K562 (cell line): ENCODE measurements at regions not wholly inside any gene's neighbourhood (a gene's known extent, or its start where the extent isn't known, plus 50 kb on each side); places are given as distances from the start of the nearest gene placed in this dataset.

Experiments used
- ATAC-seq: fragments of 200-7000 bp; cut with Tn5 transposase; 3 replicates; pipeline ENCODE4 v1.9.1; 2020; ENCODE audit warnings: moderate library complexity
- BruUV-seq: library from RNA; stranded (reverse); fragments of 400-500 nt; replicated peaks from 2 replicates; lab custom pipeline; 2021; lab: Mats Ljungman, UMichigan
- CTCF ChIA-PET: fragments of 300-600 bp; formaldehyde crosslinking; extraction: SDS; loops from one replicate; lab custom pipeline; 2021; ENCODE audit warnings: low intra/inter-chr PET ratio; lab: Yijun Ruan, JAX
- POLR2A ChIA-PET: fragments of 300-600, 350-650 bp; sonication (Branson Sonifier 250); formaldehyde crosslinking; extraction: SDS; loops from one replicate; lab custom pipeline; 2021; ENCODE audit warnings: antibody characterized with exemption, inconsistent platforms; lab: Yijun Ruan, JAX
- DNase-seq, 4 experiments: peaks; one replicate each; pipeline versions ENCODE4 v3.0.0 to v3.0.0-alpha.2; 2011 to 2018; ENCODE audit warnings: low spot score in 3 of 4, mixed read lengths in 3 of 4; ENCODE audit errors: extremely low read depth in 1 of 4
- FAIRE-seq: peaks from 2 replicates; lab custom pipeline; 2011; peaks lifted over from hg19 to GRCh38; lab: Jason Lieb, UNC
- H2AFZ ChIP-seq: 2 replicates; pipeline ENCODE4 v1.6.0; 2011; ENCODE audit warnings: low read depth, low read length, control low read depth, inconsistent platforms
- H3K27ac ChIP-seq: fragments of 200-600 bp; 3 replicates; pipeline ENCODE4 v1.8.0; 2011; ENCODE audit warnings: low read depth, mild to moderate bottlenecking, control low read depth, inconsistent platforms, low read length, moderate library complexity, mixed read lengths; ENCODE audit errors: extremely low read depth
- H3K27me3 ChIP-seq, 2 experiments: fragments of 300-600 bp in 1 of 2; 2 replicates in 1 of 2; 3 replicates in 1 of 2; pipeline versions ENCODE4 v1.6.0 to v1.8.0; 2011; ENCODE audit warnings: inconsistent platforms in 2 of 2, low read length in 2 of 2, mild to moderate bottlenecking in 1 of 2, mixed read lengths in 1 of 2, moderate library complexity in 1 of 2; ENCODE audit not compliant: control insufficient read depth in 2 of 2, insufficient read depth in 2 of 2
- H3K36me3 ChIP-seq: fragments of 300-600 bp; 3 replicates; pipeline ENCODE4 v1.8.0; 2011; ENCODE audit warnings: mild to moderate bottlenecking, low read length, inconsistent platforms; ENCODE audit not compliant: control insufficient read depth, insufficient read depth
- H3K4me1 ChIP-seq, 2 experiments: fragments of 200-600 bp in 1 of 2; replicated peaks in 1 of 2; 2 replicates in 1 of 2; 3 replicates in 1 of 2; pipeline versions ENCODE4 v1.5.1 to v1.8.0; 2011; ENCODE audit warnings: inconsistent platforms in 2 of 2, low read length in 2 of 2, mild to moderate bottlenecking in 1 of 2, mixed read lengths in 1 of 2, moderate library complexity in 1 of 2; ENCODE audit not compliant: control insufficient read depth in 2 of 2, insufficient read depth in 2 of 2
- H3K4me2 ChIP-seq: 2 replicates; pipeline ENCODE4 v1.6.1; 2011; ENCODE audit warnings: low read length, control low read depth, inconsistent platforms, mixed read lengths; ENCODE audit not compliant: insufficient read depth
- H3K4me3 ChIP-seq: fragments of 200-600 bp; sonication (generic), shearing (Covaris generic); 2 replicates; pipeline ENCODE4 v1.5.1; 2016; ENCODE audit warnings: control low read depth, inconsistent platforms
- H3K79me2 ChIP-seq: fragments of 200-600 bp; 3 replicates; pipeline ENCODE4 v1.8.0; 2011; ENCODE audit warnings: low read length, inconsistent platforms; ENCODE audit not compliant: control insufficient read depth, insufficient read depth
- H3K9ac ChIP-seq, 2 experiments: 2 replicates each; pipeline versions ENCODE4 v1.6.0 to v1.6.1; 2011; ENCODE audit warnings: low read depth in 2 of 2, low read length in 2 of 2, control low read depth in 1 of 2, inconsistent platforms in 1 of 2, mild to moderate bottlenecking in 1 of 2, mixed read lengths in 1 of 2; ENCODE audit not compliant: insufficient read depth in 1 of 2
- H3K9me1 ChIP-seq: one replicate; pipeline ENCODE4 v1.6.0; 2011; ENCODE audit warnings: inconsistent platforms, mild to moderate bottlenecking, low read length, moderate library complexity; ENCODE audit not compliant: control insufficient read depth, insufficient read depth
- H3K9me3 ChIP-seq: replicated peaks from 2 replicates; pipeline ENCODE4 v1.5.1; 2011; ENCODE audit warnings: low read depth, low read length, inconsistent platforms; ENCODE audit not compliant: control insufficient read depth, insufficient read depth
- H4K20me1 ChIP-seq: replicated peaks from 2 replicates; pipeline ENCODE4 v1.6.1; 2011; ENCODE audit warnings: low read length, inconsistent platforms, mixed read lengths; ENCODE audit not compliant: control insufficient read depth, insufficient read depth
- CSDE1 ChIP-seq, 2 experiments: fragments of 450-650 bp; IDR thresholded peaks; 2 replicates each; pipeline ENCODE4 v1.6.1; 2016; ENCODE audit warnings: mild to moderate bottlenecking in 1 of 2
- FOXP4 ChIP-seq: sonication (generic); formaldehyde crosslinking; IDR thresholded peaks from 2 replicates; pipeline ENCODE4 v1.8.0; 2022; ENCODE audit warnings: mild to moderate bottlenecking, missing genetic modification reagents, borderline replicate concordance
- HNRNPK ChIP-seq: fragments of 200-400 bp; formaldehyde crosslinking; IDR thresholded peaks from one replicate; pipeline ENCODE4 v1.6.1; 2018; ENCODE audit warnings: mild to moderate bottlenecking, low read depth, low read length; ENCODE audit not compliant: poor library complexity, severe bottlenecking
- MTA3 ChIP-seq: fragments of 450-650 bp; formaldehyde crosslinking; IDR thresholded peaks from 2 replicates; pipeline ENCODE4 v1.6.1; 2017; ENCODE audit warnings: mild to moderate bottlenecking, borderline replicate concordance
- NFATC3 ChIP-seq: fragments of 450-650 bp; IDR thresholded peaks from 2 replicates; pipeline ENCODE4 v1.6.1; 2017; ENCODE audit warnings: mild to moderate bottlenecking
- NFE2L1 ChIP-seq: fragments of 450-650 bp; IDR thresholded peaks from 2 replicates; pipeline ENCODE4 v1.6.1; 2016; ENCODE audit warnings: missing genetic modification characterization, low read depth, mild to moderate bottlenecking, missing compliant biosample characterization, moderate library complexity, borderline replicate concordance
- RUNX1 ChIP-seq: sonication (generic); IDR thresholded peaks from 2 replicates; pipeline ENCODE4 v1.6.1; 2016; ENCODE audit warnings: antibody characterized with exemption, low read depth
- TCF7 ChIP-seq: sonication (generic); IDR thresholded peaks from 2 replicates; pipeline ENCODE4 v1.6.1; 2016; ENCODE audit warnings: antibody characterized with exemption, borderline replicate concordance
- TFE3 ChIP-seq: fragments of 450-650 bp; formaldehyde crosslinking; IDR thresholded peaks from 2 replicates; pipeline ENCODE4 v1.4.0; 2020; ENCODE audit warnings: mild to moderate bottlenecking, mixed read lengths
- ZKSCAN8 ChIP-seq: fragments of 200-800 bp; sonication (Bioruptor generic); IDR thresholded peaks from 2 replicates; pipeline ENCODE4 v1.6.1; 2016; ENCODE audit warnings: missing genetic modification characterization, missing compliant biosample characterization
- WGBS: fragments of 100-300 bp; shearing (Covaris generic); methylation state at CpG from one replicate; pipeline ENCODE4 v1.1.6; 2016; ENCODE audit warnings: low coverage, mixed read lengths; ENCODE audit not compliant: insufficient coverage; ENCODE audit errors: missing lambda C conversion rate; 5-methylcytosine and 5-hydroxymethylcytosine counted together
- in situ Hi-C: fragments of 300-500 bp; cut with MboI; formaldehyde crosslinking; loops from 4 replicates; pipeline ENCODE4 v1.15.0; 2018; ENCODE audit warnings: inconsistent platforms, mixed read lengths
- intact Hi-C: fragments of 100-400 bp; cut with micrococcal nuclease; formaldehyde crosslinking; loops from 2 replicates; pipeline ENCODE4 v1.14.2; 2022
- TF ChIP-seq, protein P1 (sequence below): fragments of 450-650 bp; formaldehyde crosslinking; IDR thresholded peaks from 2 replicates; pipeline ENCODE4 v1.4.0; 2020; ENCODE audit warnings: mild to moderate bottlenecking
- TF ChIP-seq, protein P2 (sequence below): fragments of 450-650 bp; conservative IDR thresholded peaks from 2 replicates; pipeline ENCODE4 v1.6.1; 2016; ENCODE audit warnings: missing genetic modification characterization, low read depth, mild to moderate bottlenecking, missing compliant biosample characterization, moderate library complexity
- TF ChIP-seq, protein P3 (sequence below), 3 experiments: fragments of 200-800 bp in 1 of 3; fragments of 250-450 bp in 1 of 3; fragments of 450-650 bp in 1 of 3; sonication (Bioruptor Pico) in 1 of 3; sonication (Bioruptor generic) in 1 of 3; formaldehyde crosslinking in 1 of 3; IDR thresholded peaks; 2 replicates each; pipeline versions ENCODE4 v1.6.1 to v1.8.0; 2016 to 2022; ENCODE audit warnings: mild to moderate bottlenecking in 2 of 3, missing genetic modification characterization in 2 of 3, missing compliant biosample characterization in 1 of 3, moderate library complexity in 1 of 3

DNA sequence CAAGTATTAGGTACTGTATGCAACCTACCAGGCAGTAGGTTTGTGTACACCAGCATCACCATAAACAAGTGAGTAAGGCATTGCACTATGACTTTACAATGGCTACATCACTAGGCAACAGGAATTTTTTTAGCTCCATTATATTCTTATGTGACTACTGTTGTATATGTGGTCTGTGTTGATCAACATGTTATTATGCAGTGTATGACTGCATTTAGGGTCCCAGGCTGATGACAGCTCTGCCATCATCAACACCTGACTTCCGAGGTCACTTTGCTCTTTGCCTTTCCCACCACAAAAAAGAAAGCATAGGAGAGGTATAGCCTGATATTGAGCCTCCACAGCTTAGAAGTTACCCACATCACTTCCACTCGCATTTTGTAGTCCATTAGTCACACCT, 217.5 kb upstream of the PELI2 start:
- no peak for TF ChIP-seq TCF7
- no peak for TF ChIP-seq FOXP4
- no peak for TF ChIP-seq HNRNPK
- TF ChIP-seq, protein P1, sequence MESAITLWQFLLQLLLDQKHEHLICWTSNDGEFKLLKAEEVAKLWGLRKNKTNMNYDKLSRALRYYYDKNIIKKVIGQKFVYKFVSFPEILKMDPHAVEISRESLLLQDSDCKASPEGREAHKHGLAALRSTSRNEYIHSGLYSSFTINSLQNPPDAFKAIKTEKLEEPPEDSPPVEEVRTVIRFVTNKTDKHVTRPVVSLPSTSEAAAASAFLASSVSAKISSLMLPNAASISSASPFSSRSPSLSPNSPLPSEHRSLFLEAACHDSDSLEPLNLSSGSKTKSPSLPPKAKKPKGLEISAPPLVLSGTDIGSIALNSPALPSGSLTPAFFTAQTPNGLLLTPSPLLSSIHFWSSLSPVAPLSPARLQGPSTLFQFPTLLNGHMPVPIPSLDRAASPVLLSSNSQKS (CRISPR knock-in tag) = no peak
- TF ChIP-seq, protein P2, sequence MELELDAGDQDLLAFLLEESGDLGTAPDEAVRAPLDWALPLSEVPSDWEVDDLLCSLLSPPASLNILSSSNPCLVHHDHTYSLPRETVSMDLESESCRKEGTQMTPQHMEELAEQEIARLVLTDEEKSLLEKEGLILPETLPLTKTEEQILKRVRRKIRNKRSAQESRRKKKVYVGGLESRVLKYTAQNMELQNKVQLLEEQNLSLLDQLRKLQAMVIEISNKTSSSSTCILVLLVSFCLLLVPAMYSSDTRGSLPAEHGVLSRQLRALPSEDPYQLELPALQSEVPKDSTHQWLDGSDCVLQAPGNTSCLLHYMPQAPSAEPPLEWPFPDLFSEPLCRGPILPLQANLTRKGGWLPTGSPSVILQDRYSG (tag) = no peak
- no peak for TF ChIP-seq ZKSCAN8 (CRISPR knock-in tag)
- TF ChIP-seq RUNX1 = no peak
- TF ChIP-seq TFE3 (CRISPR knock-in tag) = no peak
- TF ChIP-seq, protein P3, sequence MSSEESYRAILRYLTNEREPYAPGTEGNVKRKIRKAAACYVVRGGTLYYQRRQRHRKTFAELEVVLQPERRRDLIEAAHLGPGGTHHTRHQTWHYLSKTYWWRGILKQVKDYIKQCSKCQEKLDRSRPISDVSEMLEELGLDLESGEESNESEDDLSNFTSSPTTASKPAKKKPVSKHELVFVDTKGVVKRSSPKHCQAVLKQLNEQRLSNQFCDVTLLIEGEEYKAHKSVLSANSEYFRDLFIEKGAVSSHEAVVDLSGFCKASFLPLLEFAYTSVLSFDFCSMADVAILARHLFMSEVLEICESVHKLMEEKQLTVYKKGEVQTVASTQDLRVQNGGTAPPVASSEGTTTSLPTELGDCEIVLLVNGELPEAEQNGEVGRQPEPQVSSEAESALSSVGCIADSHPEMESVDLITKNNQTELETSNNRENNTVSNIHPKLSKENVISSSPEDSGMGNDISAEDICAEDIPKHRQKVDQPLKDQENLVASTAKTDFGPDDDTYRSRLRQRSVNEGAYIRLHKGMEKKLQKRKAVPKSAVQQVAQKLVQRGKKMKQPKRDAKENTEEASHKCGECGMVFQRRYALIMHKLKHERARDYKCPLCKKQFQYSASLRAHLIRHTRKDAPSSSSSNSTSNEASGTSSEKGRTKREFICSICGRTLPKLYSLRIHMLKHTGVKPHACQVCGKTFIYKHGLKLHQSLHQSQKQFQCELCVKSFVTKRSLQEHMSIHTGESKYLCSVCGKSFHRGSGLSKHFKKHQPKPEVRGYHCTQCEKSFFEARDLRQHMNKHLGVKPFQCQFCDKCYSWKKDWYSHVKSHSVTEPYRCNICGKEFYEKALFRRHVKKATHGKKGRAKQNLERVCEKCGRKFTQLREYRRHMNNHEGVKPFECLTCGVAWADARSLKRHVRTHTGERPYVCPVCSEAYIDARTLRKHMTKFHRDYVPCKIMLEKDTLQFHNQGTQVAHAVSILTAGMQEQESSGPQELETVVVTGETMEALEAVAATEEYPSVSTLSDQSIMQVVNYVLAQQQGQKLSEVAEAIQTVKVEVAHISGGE (CRISPR knock-in tag; IDR thresholded peaks at IDR 0.05) = no peak
- TF ChIP-seq NFATC3 = no peak
- TF ChIP-seq CSDE1 (IDR thresholded peaks at IDR 0.05) = no peak
- no peak for TF ChIP-seq MTA3
- TF ChIP-seq NFE2L1 (tag) = no peak
- WGBS = 0% methylated on average over 2 of the region's 2 CpGs

More for the DNA sequence above, 217.5 kb upstream of the PELI2 start:
- no peaks in the 10 kb centered on the region for H3K36me3 ChIP-seq
- intact Hi-C loops = no loop called here
- no peak overlapping the region for H3K27ac ChIP-seq
- H3K79me2 ChIP-seq = no peaks in the 10 kb centered on the region
- H3K9me1 ChIP-seq = no peaks in the 10 kb centered on the region
- BruUV-seq = no TSS peak
- no peak overlapping the region for H3K4me3 ChIP-seq
- in situ Hi-C loops = no loop called here
- no peak overlapping the region for H2AFZ ChIP-seq
- FAIRE-seq (no peak), ATAC-seq (no peak), DNase-seq (no peak)
- no peaks in the 10 kb centered on the region for H3K4me1 ChIP-seq
- no peaks in the 10 kb centered on the region for H3K9me3 ChIP-seq
- no peaks in the 10 kb centered on the region for H4K20me1 ChIP-seq
- ChIA-PET CTCF (no interaction called here), POLR2A (interaction anchor here (1.3 kb wide), 1 partner anchor 14 kb away, joined by 3 read pairs; no protein-coding TSS in a partner anchor)
- H3K27me3 ChIP-seq = no peaks in the 10 kb centered on the region
- H3K9ac ChIP-seq = no peak overlapping the region
- H3K4me2 ChIP-seq = no peak overlapping the region
